GM23248 (cell line): ENCODE measurements at regions not wholly inside any gene's neighbourhood (a gene's known extent, or its start where the extent isn't known, plus 50 kb on each side); places are given as distances from the start of the nearest gene placed in this dataset.

Experiments
- EZH2 ChIP-seq: fragments of 200-600 bp; sonication (generic); IDR thresholded peaks from 2 replicates; pipeline ENCODE4 v1.6.1; 2018; ENCODE audit warnings: antibody characterized with exemption, mild to moderate bottlenecking; ENCODE audit not compliant: insufficient read depth, poor library complexity, severe bottlenecking
- EZH2phosphoT487 ChIP-seq: fragments of 200-600 bp; sonication (generic); IDR thresholded peaks from 2 replicates; pipeline ENCODE4 v1.6.1; 2018; ENCODE audit warnings: antibody characterized with exemption, moderate library complexity, mild to moderate bottlenecking, low read depth; ENCODE audit not compliant: insufficient read depth

- TF ChIP-seq EZH2 (no peak), EZH2phosphoT487 (no peak)
Measured at GRCh38 chr2:21326152-21326551, 202.4 kb downstream of the TDRD15 start.
